ENCODE measurements at regions not wholly inside any gene's neighbourhood (a gene's known extent, or its start where the extent isn't known, plus 50 kb on each side); places are given as distances from the start of the nearest gene placed in this dataset.

- no peaks in the 10 kb centered on the region for H3K36me3 Mint-ChIP-seq
- intact Hi-C loops (cut with micrococcal nuclease) = no loop called here
- peaks cover 6% of the 10 kb centered on the region for H3K9me3 Mint-ChIP-seq
- DNase-seq = no peak
- H3K4me3 Mint-ChIP-seq = no peak overlapping the region
- ChIA-PET POLR2A (no interaction called here), CTCF (no interaction called here)
- no peaks in the 10 kb centered on the region for H3K4me1 Mint-ChIP-seq (ENCODE audit: low read depth)
- no peak overlapping the region for H3K27ac Mint-ChIP-seq
- H3K27me3 Mint-ChIP-seq = no peaks in the 10 kb centered on the region
Observed at GRCh38 chr1:238108417-238108816, 217.7 kb upstream of the ZP4 start.

- H3K9me3 Mint-ChIP-seq = peaks cover 6% of the 10 kb centered on the region
- CTCF ChIA-PET = no interaction called here
Observed at GRCh38 chr1:238107322-238107721, 216.6 kb upstream of the ZP4 start.

GRCh38 chr1:238104752-238105151, 214.0 kb upstream of the ZP4 start:
- POLR2A ChIA-PET = no interaction called here

More at GRCh38 chr1:238107322-238107721, 216.6 kb upstream of the ZP4 start:
- Mint-ChIP-seq H3K27me3 (no peaks in the 10 kb centered on the region), H3K4me3 (no peak overlapping the region), H3K4me1 (ENCODE audit: low read depth) (no peaks in the 10 kb centered on the region), H3K36me3 (no peaks in the 10 kb centered on the region), H3K27ac (no peak overlapping the region)
- intact Hi-C loops (cut with micrococcal nuclease) = no loop called here
- no peak for DNase-seq
- POLR2A ChIA-PET = no interaction called here

GRCh38 chr1:238101923-238102322, 211.2 kb upstream of the ZP4 start:
- peaks cover 18% of the 10 kb centered on the region for H3K9me3 Mint-ChIP-seq
- H3K27ac Mint-ChIP-seq = no peak overlapping the region
- DNase-seq = no peak
- H3K4me3 Mint-ChIP-seq = no peak overlapping the region
- no peaks in the 10 kb centered on the region for H3K27me3 Mint-ChIP-seq
- no peaks in the 10 kb centered on the region for H3K4me1 Mint-ChIP-seq (ENCODE audit: low read depth)
- ChIA-PET CTCF (no interaction called here), POLR2A (no interaction called here)
- intact Hi-C loops (cut with micrococcal nuclease) = no loop called here
- H3K36me3 Mint-ChIP-seq = no peaks in the 10 kb centered on the region

More at GRCh38 chr1:238104752-238105151, 214.0 kb upstream of the ZP4 start:
- H3K36me3 Mint-ChIP-seq = no peaks in the 10 kb centered on the region
- no peaks in the 10 kb centered on the region for H3K27me3 Mint-ChIP-seq
- H3K27ac Mint-ChIP-seq = no peak overlapping the region
- H3K4me1 Mint-ChIP-seq (ENCODE audit: low read depth) = no peaks in the 10 kb centered on the region
- DNase-seq = no peak
- H3K4me3 Mint-ChIP-seq = no peak overlapping the region
- peaks cover 15% of the 10 kb centered on the region for H3K9me3 Mint-ChIP-seq
- CTCF ChIA-PET = no interaction called here
- intact Hi-C loops (cut with micrococcal nuclease) = no loop called here

GRCh38 chr1:238099871-238100270, 209.1 kb upstream of the ZP4 start:
- Mint-ChIP-seq H3K4me3 (no peak overlapping the region), H3K4me1 (ENCODE audit: low read depth) (no peaks in the 10 kb centered on the region), H3K9me3 (peaks cover 18% of the 10 kb centered on the region), H3K27ac (no peak overlapping the region), H3K27me3 (no peaks in the 10 kb centered on the region), H3K36me3 (no peaks in the 10 kb centered on the region)
- ChIA-PET POLR2A (no interaction called here), CTCF (no interaction called here)
- intact Hi-C loops (cut with micrococcal nuclease) = no loop called here
- no peak for DNase-seq

GRCh38 chr1:238089615-238090014, 198.9 kb upstream of the ZP4 start:
- Mint-ChIP-seq H3K36me3 (no peaks in the 10 kb centered on the region), H3K9me3 (peaks cover 4% of the 10 kb centered on the region), H3K27ac (no peak overlapping the region), H3K27me3 (no peaks in the 10 kb centered on the region), H3K4me3 (no peak overlapping the region), H3K4me1 (ENCODE audit: low read depth) (no peaks in the 10 kb centered on the region)
- ChIA-PET CTCF (interaction anchor here (0.7 kb wide), 1 partner anchor 30 kb away, joined by 3 read pairs; no protein-coding TSS in a partner anchor), POLR2A (no interaction called here)
- intact Hi-C loops (cut with micrococcal nuclease) = no loop called here
- no peak for DNase-seq

- intact Hi-C loops (cut with micrococcal nuclease) = no loop called here
- POLR2A ChIA-PET = no interaction called here
- H3K27me3 Mint-ChIP-seq = no peaks in the 10 kb centered on the region
- H3K36me3 Mint-ChIP-seq = no peaks in the 10 kb centered on the region
- CTCF ChIA-PET = no interaction called here
- no peak overlapping the region for H3K4me3 Mint-ChIP-seq
- no peaks in the 10 kb centered on the region for H3K4me1 Mint-ChIP-seq (ENCODE audit: low read depth)
- H3K27ac Mint-ChIP-seq = no peak overlapping the region
- DNase-seq = no peak
- peaks cover 4% of the 10 kb centered on the region for H3K9me3 Mint-ChIP-seq
Observed at GRCh38 chr1:238088560-238089290, 198.0 kb upstream of the ZP4 start.

- CTCF ChIA-PET = no interaction called here
- POLR2A ChIA-PET = no interaction called here
- no peak overlapping the region for H3K4me3 Mint-ChIP-seq
- peaks cover 12% of the 10 kb centered on the region for H3K9me3 Mint-ChIP-seq
- no peak for DNase-seq
- no peaks in the 10 kb centered on the region for H3K27me3 Mint-ChIP-seq
- intact Hi-C loops (cut with micrococcal nuclease) = no loop called here
- H3K4me1 Mint-ChIP-seq (ENCODE audit: low read depth) = no peaks in the 10 kb centered on the region
- no peaks in the 10 kb centered on the region for H3K36me3 Mint-ChIP-seq
- H3K27ac Mint-ChIP-seq = no peak overlapping the region
Observed at GRCh38 chr1:238073991-238074390, 183.3 kb upstream of the ZP4 start.

- H3K27ac Mint-ChIP-seq = no peak overlapping the region
- peaks cover 5% of the 10 kb centered on the region for H3K9me3 Mint-ChIP-seq
- intact Hi-C loops (cut with micrococcal nuclease) = no loop called here
Observed at GRCh38 chr1:238071061-238071460, 180.3 kb upstream of the ZP4 start.

GRCh38 chr1:238063454-238063853, 172.7 kb upstream of the ZP4 start:
- Mint-ChIP-seq H3K27me3 (no peaks in the 10 kb centered on the region), H3K27ac (no peak overlapping the region), H3K36me3 (no peaks in the 10 kb centered on the region), H3K4me3 (no peak overlapping the region), H3K9me3 (no peaks in the 10 kb centered on the region), H3K4me1 (ENCODE audit: low read depth) (no peaks in the 10 kb centered on the region)
- POLR2A ChIA-PET = no interaction called here
- intact Hi-C loops (cut with micrococcal nuclease) = no loop called here
- DNase-seq = no peak
- CTCF ChIA-PET = no interaction called here

More at GRCh38 chr1:238071061-238071460, 180.3 kb upstream of the ZP4 start:
- no peak for DNase-seq
- no peaks in the 10 kb centered on the region for H3K27me3 Mint-ChIP-seq
- H3K36me3 Mint-ChIP-seq = no peaks in the 10 kb centered on the region
- ChIA-PET CTCF (no interaction called here), POLR2A (no interaction called here)
- no peaks in the 10 kb centered on the region for H3K4me1 Mint-ChIP-seq (ENCODE audit: low read depth)
- no peak overlapping the region for H3K4me3 Mint-ChIP-seq

GRCh38 chr1:238061967-238062613, 171.4 kb upstream of the ZP4 start:
- Mint-ChIP-seq H3K9me3 (peaks cover 3% of the 10 kb centered on the region), H3K27ac (no peak overlapping the region), H3K4me3 (no peak overlapping the region), H3K27me3 (no peaks in the 10 kb centered on the region), H3K4me1 (ENCODE audit: low read depth) (no peaks in the 10 kb centered on the region), H3K36me3 (no peaks in the 10 kb centered on the region)
- ChIA-PET CTCF (no interaction called here), POLR2A (no interaction called here)
- DNase-seq = no peak
- intact Hi-C loops (cut with micrococcal nuclease) = no loop called here

GRCh38 chr1:238060061-238060460, 169.3 kb upstream of the ZP4 start:
- ChIA-PET POLR2A (no interaction called here), CTCF (no interaction called here)
- no peak for DNase-seq
- Mint-ChIP-seq H3K9me3 (peaks cover 3% of the 10 kb centered on the region), H3K36me3 (no peaks in the 10 kb centered on the region), H3K4me3 (no peak overlapping the region), H3K4me1 (ENCODE audit: low read depth) (no peaks in the 10 kb centered on the region), H3K27ac (no peak overlapping the region), H3K27me3 (no peaks in the 10 kb centered on the region)
- intact Hi-C loops (cut with micrococcal nuclease) = no loop called here
